Endothelial cell of umbilical vein (primary cell): ENCODE measurements at regions not wholly inside any gene's neighbourhood (a gene's known extent, or its start where the extent isn't known, plus 50 kb on each side); places are given as distances from the start of the nearest gene placed in this dataset.

Experiments
- EZH2 ChIP-seq: IDR thresholded peaks from 2 replicates; pipeline ENCODE4 v1.6.1; 2012; ENCODE audit warnings: borderline replicate concordance, low read depth, mild to moderate bottlenecking, moderate library complexity, low read length, inconsistent platforms; ENCODE audit not compliant: severe bottlenecking
- FOS ChIP-seq: IDR thresholded peaks from 2 replicates; pipeline ENCODE4 v1.6.1; 2011; ENCODE audit warnings: mild to moderate bottlenecking, low read length, moderate library complexity, borderline replicate concordance; ENCODE audit not compliant: insufficient read depth
- MYC ChIP-seq: IDR thresholded peaks from one replicate; pipeline ENCODE4 v1.6.1; 2011; ENCODE audit warnings: mild to moderate bottlenecking, low read depth, low read length
- POLR2A ChIP-seq: IDR thresholded peaks from 2 replicates; pipeline ENCODE4 v1.6.1; 2012; ENCODE audit warnings: low read depth, mild to moderate bottlenecking, control low read depth, low read length
- POLR2AphosphoS5 ChIP-seq: IDR thresholded peaks from 2 replicates; pipeline ENCODE4 v1.6.1; 2012; ENCODE audit warnings: low read depth, mild to moderate bottlenecking, control low read depth, low read length, moderate library complexity; ENCODE audit not compliant: insufficient read depth
- TF ChIP-seq, protein P1 (sequence below), 2 donors: IDR thresholded peaks; 1 replicate in 1 of 2; 2 replicates in 1 of 2; pipeline ENCODE4 v1.5.1; 2011; ENCODE audit warnings: low read length in 2 of 2, mild to moderate bottlenecking in 2 of 2, moderate library complexity in 2 of 2, control low read depth in 1 of 2, inconsistent platforms in 1 of 2, low read depth in 1 of 2; ENCODE audit not compliant: insufficient read depth in 1 of 2; ENCODE audit errors: extremely low read depth in 1 of 2
- TF ChIP-seq, protein P2 (sequence below): IDR thresholded peaks from 2 replicates; pipeline ENCODE4 v1.6.1; 2011; ENCODE audit not compliant: insufficient read depth, insufficient read length

DNA sequence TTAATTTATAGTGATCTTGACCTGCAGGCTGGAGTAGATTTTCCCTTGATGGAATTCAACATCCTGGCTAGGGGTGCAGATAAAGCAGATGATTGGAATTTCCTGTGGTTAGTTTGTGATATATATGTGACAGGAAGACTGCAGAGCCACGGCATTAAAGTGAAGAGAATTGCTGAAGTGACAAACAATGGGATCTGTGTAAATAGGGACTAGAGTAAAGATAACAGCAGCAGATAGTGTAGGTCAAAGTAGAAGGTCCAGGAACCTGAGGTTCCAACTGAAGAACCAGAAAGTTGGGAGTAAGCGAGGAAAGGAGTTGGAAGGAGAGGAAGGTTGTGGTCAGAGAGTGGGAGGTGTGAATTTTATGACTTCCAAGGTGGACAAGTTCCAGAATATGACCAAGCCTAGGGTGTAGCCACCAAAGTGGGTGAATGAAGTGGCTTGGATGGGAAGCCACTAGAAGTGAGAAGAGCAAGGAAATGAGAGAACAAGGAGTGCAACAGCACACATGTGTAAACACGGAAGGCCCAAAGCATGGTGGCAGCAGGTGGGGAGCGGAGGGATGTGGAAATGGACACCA lies 325.0 kb downstream of the RAB28 start:
- TF ChIP-seq POLR2A = no peak
- TF ChIP-seq, protein P1, sequence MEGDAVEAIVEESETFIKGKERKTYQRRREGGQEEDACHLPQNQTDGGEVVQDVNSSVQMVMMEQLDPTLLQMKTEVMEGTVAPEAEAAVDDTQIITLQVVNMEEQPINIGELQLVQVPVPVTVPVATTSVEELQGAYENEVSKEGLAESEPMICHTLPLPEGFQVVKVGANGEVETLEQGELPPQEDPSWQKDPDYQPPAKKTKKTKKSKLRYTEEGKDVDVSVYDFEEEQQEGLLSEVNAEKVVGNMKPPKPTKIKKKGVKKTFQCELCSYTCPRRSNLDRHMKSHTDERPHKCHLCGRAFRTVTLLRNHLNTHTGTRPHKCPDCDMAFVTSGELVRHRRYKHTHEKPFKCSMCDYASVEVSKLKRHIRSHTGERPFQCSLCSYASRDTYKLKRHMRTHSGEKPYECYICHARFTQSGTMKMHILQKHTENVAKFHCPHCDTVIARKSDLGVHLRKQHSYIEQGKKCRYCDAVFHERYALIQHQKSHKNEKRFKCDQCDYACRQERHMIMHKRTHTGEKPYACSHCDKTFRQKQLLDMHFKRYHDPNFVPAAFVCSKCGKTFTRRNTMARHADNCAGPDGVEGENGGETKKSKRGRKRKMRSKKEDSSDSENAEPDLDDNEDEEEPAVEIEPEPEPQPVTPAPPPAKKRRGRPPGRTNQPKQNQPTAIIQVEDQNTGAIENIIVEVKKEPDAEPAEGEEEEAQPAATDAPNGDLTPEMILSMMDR (IDR thresholded peaks at IDR 0.05; ENCODE audit: extremely low read depth in 1 of 2, insufficient read depth in 1 of 2, low read depth in 1 of 2, low read length in 2 of 2) = no peak
- TF ChIP-seq POLR2AphosphoS5 = no peak
- TF ChIP-seq, protein P2, sequence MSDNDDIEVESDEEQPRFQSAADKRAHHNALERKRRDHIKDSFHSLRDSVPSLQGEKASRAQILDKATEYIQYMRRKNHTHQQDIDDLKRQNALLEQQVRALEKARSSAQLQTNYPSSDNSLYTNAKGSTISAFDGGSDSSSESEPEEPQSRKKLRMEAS = no peak
- TF ChIP-seq EZH2 = no peak
- no peak for TF ChIP-seq MYC
- TF ChIP-seq FOS = no peak
